ENCODE measurements at regions not wholly inside any gene's neighbourhood (a gene's known extent, or its start where the extent isn't known, plus 50 kb on each side); places are given as distances from the start of the nearest gene placed in this dataset.
"Not testable (repeated sequence)": the region's sequence is repeated elsewhere in the genome, so short reads cannot be mapped to it uniquely, and the experiment has no call there.

GRCh38 chrX:93868289-93868965 is 194.4 kb downstream of the FAM133A start:
- Mint-ChIP-seq H3K27me3 (ENCODE audit: unreplicated experiment) (no peaks in the 10 kb centered on the region), H3K36me3 (ENCODE audit: unreplicated experiment) (no peaks in the 10 kb centered on the region), H3K27ac (ENCODE audit: unreplicated experiment) (no peak overlapping the region), H3K4me1 (ENCODE audit: unreplicated experiment) (no peaks in the 10 kb centered on the region), H3K4me3 (ENCODE audit: unreplicated experiment) (no peak overlapping the region), H3K9me3 (ENCODE audit: unreplicated experiment) (no peaks in the 10 kb centered on the region)
- DNase-seq (ENCODE audit: extremely low spot score, unreplicated experiment) = no peak
- TF ChIP-seq CTCF (IDR thresholded peaks at IDR 0.05) = no peak

- peaks cover 18% of the 10 kb centered on the region for H3K9me3 Mint-ChIP-seq (ENCODE audit: unreplicated experiment)
- DNase-seq (ENCODE audit: extremely low spot score, unreplicated experiment) = no peak
- H3K4me1 Mint-ChIP-seq (ENCODE audit: unreplicated experiment) = no peaks in the 10 kb centered on the region
- H3K27ac Mint-ChIP-seq (ENCODE audit: unreplicated experiment) = no peak overlapping the region
- H3K27me3 Mint-ChIP-seq (ENCODE audit: unreplicated experiment) = no peaks in the 10 kb centered on the region
- H3K36me3 Mint-ChIP-seq (ENCODE audit: unreplicated experiment) = no peaks in the 10 kb centered on the region
- H3K4me3 Mint-ChIP-seq (ENCODE audit: unreplicated experiment) = no peak overlapping the region
- peak; percentile 59 for TF ChIP-seq CTCF (IDR thresholded peaks at IDR 0.05)
Measured at GRCh38 chrX:93874554-93874953, 200.5 kb downstream of the FAM133A start.

GRCh38 chrX:93875621-93876282 is 201.7 kb downstream of the FAM133A start:
- TF ChIP-seq CTCF (IDR thresholded peaks at IDR 0.05) = no peak
- Mint-ChIP-seq H3K27ac (ENCODE audit: unreplicated experiment) (no peak overlapping the region), H3K9me3 (ENCODE audit: unreplicated experiment) (peaks cover 18% of the 10 kb centered on the region), H3K36me3 (ENCODE audit: unreplicated experiment) (no peaks in the 10 kb centered on the region), H3K4me3 (ENCODE audit: unreplicated experiment) (no peak overlapping the region), H3K4me1 (ENCODE audit: unreplicated experiment) (no peaks in the 10 kb centered on the region), H3K27me3 (ENCODE audit: unreplicated experiment) (no peaks in the 10 kb centered on the region)
- no peak for DNase-seq (ENCODE audit: extremely low spot score, unreplicated experiment)

- H3K36me3 Mint-ChIP-seq (ENCODE audit: unreplicated experiment); H3K27ac Mint-ChIP-seq (ENCODE audit: unreplicated experiment); H3K4me1 Mint-ChIP-seq (ENCODE audit: unreplicated experiment); H3K27me3 Mint-ChIP-seq (ENCODE audit: unreplicated experiment); DNase-seq (ENCODE audit: extremely low spot score, unreplicated experiment); H3K4me3 Mint-ChIP-seq (ENCODE audit: unreplicated experiment): not testable (repeated sequence)
- peaks cover 13% of the 10 kb centered on the region for H3K9me3 Mint-ChIP-seq (ENCODE audit: unreplicated experiment)
Measured at GRCh38 chrX:93921041-93921440, 247.0 kb downstream of the FAM133A start.

DNA sequence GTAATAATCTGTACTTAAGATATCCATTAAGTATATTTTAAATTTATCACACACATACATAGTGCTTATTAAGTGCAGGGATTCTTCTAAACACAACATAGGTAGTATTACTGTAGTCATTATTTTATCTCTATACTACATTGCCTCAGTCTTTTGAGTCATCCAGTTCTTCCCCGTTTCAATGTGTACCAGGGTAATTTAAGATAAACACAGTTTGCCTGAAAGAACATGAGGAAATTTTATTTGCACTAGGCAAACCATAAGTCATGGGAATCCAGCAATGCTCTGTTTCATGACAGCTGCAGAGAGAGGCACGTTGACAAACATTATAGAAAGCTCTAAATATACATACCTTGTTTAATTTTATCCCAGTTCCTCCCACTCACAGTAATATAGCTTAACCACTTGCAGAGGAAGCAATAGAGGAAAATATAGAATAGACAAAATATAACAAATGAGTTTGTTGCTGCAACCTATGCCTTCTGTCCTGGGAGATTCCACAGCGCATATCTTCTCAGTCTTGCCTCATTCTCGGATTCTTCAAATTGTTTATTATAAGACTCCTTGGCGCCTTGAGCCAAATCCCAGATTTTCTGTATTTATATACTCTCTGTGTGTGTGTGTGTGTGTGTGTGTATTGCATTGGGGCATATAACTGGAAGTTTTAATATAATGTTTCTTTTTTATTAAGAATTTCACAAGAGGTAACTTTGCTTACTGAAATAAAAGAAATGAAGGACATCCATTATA is 258.6 kb downstream of the FAM133A start:
- H3K36me3 Mint-ChIP-seq (ENCODE audit: unreplicated experiment) = no peaks in the 10 kb centered on the region
- H3K4me1 Mint-ChIP-seq (ENCODE audit: unreplicated experiment) = no peaks in the 10 kb centered on the region
- no peak overlapping the region for H3K4me3 Mint-ChIP-seq (ENCODE audit: unreplicated experiment)
- no peak overlapping the region for H3K27ac Mint-ChIP-seq (ENCODE audit: unreplicated experiment)
- no peak for TF ChIP-seq CTCF (IDR thresholded peaks at IDR 0.05)
- no peak for DNase-seq (ENCODE audit: extremely low spot score, unreplicated experiment)
- H3K9me3 Mint-ChIP-seq (ENCODE audit: unreplicated experiment) = peaks cover 26% of the 10 kb centered on the region
- H3K27me3 Mint-ChIP-seq (ENCODE audit: unreplicated experiment) = no peaks in the 10 kb centered on the region
